ENCODE measurements at regions not wholly inside any gene's neighbourhood (a gene's known extent, or its start where the extent isn't known, plus 50 kb on each side); places are given as distances from the start of the nearest gene placed in this dataset.

GRCh38 chr13:61778531-61778930 lies 362.9 kb upstream of the PCDH20 start:
- TF ChIP-seq ARNT (IDR thresholded peaks at IDR 0.05) (no peak; the same call in 1 of the 2 replicates), BHLHE40 (IDR thresholded peaks at IDR 0.05; ENCODE audit: borderline replicate concordance) (no peak), CTBP1 (IDR thresholded peaks at IDR 0.05; ENCODE audit: borderline replicate concordance) (no peak), SP1 (IDR thresholded peaks at IDR 0.05) (no peak), ELF4 (IDR thresholded peaks at IDR 0.05) (no peak), FOXM1 (IDR thresholded peaks at IDR 0.05; ENCODE audit: borderline replicate concordance) (no peak), FOXA1 (IDR thresholded peaks at IDR 0.05) (no peak), FOXK2 (IDR thresholded peaks at IDR 0.05) (no peak), TARDBP (IDR thresholded peaks at IDR 0.05) (no peak), SUZ12 (IDR thresholded peaks at IDR 0.05) (no peak), NFRKB (IDR thresholded peaks at IDR 0.05) (no peak), HDGF (IDR thresholded peaks at IDR 0.05; ENCODE audit: borderline replicate concordance) (no peak)

All from HEK293T (cell line).